Sigmoid colon (tissue), 6 donors: ENCODE measurements at regions not wholly inside any gene's neighbourhood (a gene's known extent, or its start where the extent isn't known, plus 50 kb on each side); places are given as distances from the start of the nearest gene placed in this dataset.
A peak's percentile ranks its signal among the peaks of the same experiment; 100 is the strongest.

Source experiments
- DNase-seq: peaks from one replicate; pipeline ENCODE4 v3.0.0-alpha.2; 2019
- H3K27ac ChIP-seq, 4 donors: fragments of 200-600 bp; sonication (generic); one replicate each; pipeline ENCODE4 v1.5.1; 2016 to 2019; ENCODE audit warnings: mild to moderate bottlenecking in 1 of 4
- H3K27me3 ChIP-seq, 3 donors: fragments of 200-600 bp; sonication (generic); one replicate each; pipeline ENCODE4 v1.5.1; 2019; ENCODE audit warnings: mild to moderate bottlenecking in 1 of 3
- H3K36me3 ChIP-seq, 4 donors: fragments of 200-600 bp; sonication (generic); one replicate each; pipeline ENCODE4 v1.5.1; 2016 to 2019
- H3K4me1 ChIP-seq, 4 donors: fragments of 200-600 bp; sonication (generic); one replicate each; pipeline ENCODE4 v1.5.1; 2017 to 2019
- H3K4me3 ChIP-seq, 4 donors: fragments of 200-600 bp; sonication (generic); one replicate each; pipeline ENCODE4 v1.5.1; 2017 to 2019; ENCODE audit warnings: mild to moderate bottlenecking in 2 of 4, moderate library complexity in 1 of 4
- H3K9me3 ChIP-seq, 4 donors: fragments of 200-600 bp in 3 of 4; sonication (generic) in 3 of 4; one replicate each; pipeline versions ENCODE4 v1.5.1 to v1.6.1; 2013 to 2019
- CTCF ChIP-seq, 4 experiments: fragments of 450-650 bp in 3 of 4; fragments of 200-600 bp in 1 of 4; IDR thresholded peaks; one replicate each; pipeline ENCODE4 v1.5.1; 2016 to 2019; ENCODE audit warnings: antibody characterized with exemption in 4 of 4, mild to moderate bottlenecking in 3 of 4, moderate library complexity in 2 of 4
- EP300 ChIP-seq, 4 donors: sonication (generic); formaldehyde crosslinking; IDR thresholded peaks; one replicate each; pipeline ENCODE4 v1.6.1; 2017; ENCODE audit warnings: antibody characterized with exemption in 4 of 4
- POLR2A ChIP-seq, 2 donors: fragments of 450-650 bp; IDR thresholded peaks; one replicate each; pipeline ENCODE4 v1.6.1; 2016; ENCODE audit warnings: antibody characterized with exemption in 2 of 2, mild to moderate bottlenecking in 2 of 2, moderate library complexity in 2 of 2
- POLR2AphosphoS5 ChIP-seq, 4 donors: sonication (generic); formaldehyde crosslinking; IDR thresholded peaks; one replicate each; pipeline ENCODE4 v1.6.1; 2017; ENCODE audit warnings: antibody characterized with exemption in 4 of 4
- WGBS, 2 donors: extraction: QIAGEN DNeasy Blood & Tissue Kit; methylation state at CpG; one replicate each; pipeline ENCODE4 v1.1.7; 2013; 5-methylcytosine and 5-hydroxymethylcytosine counted together
- intact Hi-C: fragments of 100-400 bp; cut with DNase I; formaldehyde crosslinking; loops from one replicate; pipeline ENCODE4 v1.15.1; 2023
- donor health status: healthy with polysubstance abuse.
- donor health status: healthy.

- H3K27me3 ChIP-seq = no peaks in the 10 kb centered on the region
- intact Hi-C loops = no loop called here
- no peaks in the 10 kb centered on the region for H3K36me3 ChIP-seq
- H3K9me3 ChIP-seq = no peaks in the 10 kb centered on the region
- no peak overlapping the region for H3K4me3 ChIP-seq
- WGBS, 2 donors = 94 to 96% methylated on average over 2 of the region's 2 CpGs
- TF ChIP-seq POLR2AphosphoS5 (IDR thresholded peaks at IDR 0.05) (no peak), CTCF (IDR thresholded peaks at IDR 0.05) (no peak), EP300 (IDR thresholded peaks at IDR 0.05) (no peak), POLR2A (IDR thresholded peaks at IDR 0.05) (no peak)
- H3K4me1 ChIP-seq = no peaks in the 10 kb centered on the region
- H3K27ac ChIP-seq = no peak overlapping the region
- no peak for DNase-seq
Observed at GRCh38 chr20:53843645-53844044, 226.7 kb downstream of the BCAS1 start.

- Histone ChIP-seq H3K9me3 (no peaks in the 10 kb centered on the region), H3K4me1 (no peaks in the 10 kb centered on the region), H3K4me3 (no peak overlapping the region), H3K36me3 (no peaks in the 10 kb centered on the region), H3K27me3 (no peaks in the 10 kb centered on the region), H3K27ac (no peak overlapping the region)
- DNase-seq = no peak
- 74 to 89% methylated on average over 1 of the region's 1 CpG for WGBS, 2 donors
- intact Hi-C loops = no loop called here
- TF ChIP-seq POLR2A (IDR thresholded peaks at IDR 0.05) (no peak), CTCF (IDR thresholded peaks at IDR 0.05) (no peak), POLR2AphosphoS5 (IDR thresholded peaks at IDR 0.05) (no peak), EP300 (IDR thresholded peaks at IDR 0.05) (no peak)
Observed at GRCh38 chr20:53842301-53843099, 227.9 kb downstream of the BCAS1 start.

- Histone ChIP-seq H3K27me3 (no peaks in the 10 kb centered on the region), H3K27ac (no peak overlapping the region), H3K4me1 (no peaks in the 10 kb centered on the region), H3K4me3 (no peak overlapping the region), H3K36me3 (no peaks in the 10 kb centered on the region), H3K9me3 (no peaks in the 10 kb centered on the region)
- WGBS, 2 donors = 55 to 84% methylated on average over 3 of the region's 3 CpGs
- DNase-seq = no peak
- TF ChIP-seq EP300 (IDR thresholded peaks at IDR 0.05) (no peak), POLR2A (IDR thresholded peaks at IDR 0.05) (no peak)
- intact Hi-C loops = no loop called here
Observed at GRCh38 chr20:53841741-53842140, 228.7 kb downstream of the BCAS1 start.

- Histone ChIP-seq H3K36me3 (no peaks in the 10 kb centered on the region), H3K27me3 (no peaks in the 10 kb centered on the region), H3K27ac (no peak overlapping the region), H3K9me3 (no peaks in the 10 kb centered on the region), H3K4me1 (no peaks in the 10 kb centered on the region), H3K4me3 (no peak overlapping the region)
- no peak for DNase-seq
- TF ChIP-seq POLR2AphosphoS5 (IDR thresholded peaks at IDR 0.05) (no peak), CTCF (IDR thresholded peaks at IDR 0.05) (no peak), POLR2A (IDR thresholded peaks at IDR 0.05) (no peak), EP300 (IDR thresholded peaks at IDR 0.05) (no peak)
- intact Hi-C loops = no loop called here
Observed at GRCh38 chr20:53840532-53840931, 229.9 kb downstream of the BCAS1 start.

GRCh38 chr20:53839423-53840176 lies 230.8 kb downstream of the BCAS1 start:
- Histone ChIP-seq H3K27ac (no peak overlapping the region), H3K36me3 (no peaks in the 10 kb centered on the region), H3K27me3 (no peaks in the 10 kb centered on the region), H3K4me1 (no peaks in the 10 kb centered on the region), H3K9me3 (no peaks in the 10 kb centered on the region), H3K4me3 (no peak overlapping the region)
- intact Hi-C loops = no loop called here
- WGBS, 2 donors = 15 to 33% methylated on average over 8 of the region's 8 CpGs
- DNase-seq = no peak
- TF ChIP-seq EP300 (IDR thresholded peaks at IDR 0.05) (no peak), POLR2A (IDR thresholded peaks at IDR 0.05) (peak in 1 of 2 donors; percentile 15)
